ENCODE measurements at regions not wholly inside any gene's neighbourhood (a gene's known extent, or its start where the extent isn't known, plus 50 kb on each side); places are given as distances from the start of the nearest gene placed in this dataset.

DNA sequence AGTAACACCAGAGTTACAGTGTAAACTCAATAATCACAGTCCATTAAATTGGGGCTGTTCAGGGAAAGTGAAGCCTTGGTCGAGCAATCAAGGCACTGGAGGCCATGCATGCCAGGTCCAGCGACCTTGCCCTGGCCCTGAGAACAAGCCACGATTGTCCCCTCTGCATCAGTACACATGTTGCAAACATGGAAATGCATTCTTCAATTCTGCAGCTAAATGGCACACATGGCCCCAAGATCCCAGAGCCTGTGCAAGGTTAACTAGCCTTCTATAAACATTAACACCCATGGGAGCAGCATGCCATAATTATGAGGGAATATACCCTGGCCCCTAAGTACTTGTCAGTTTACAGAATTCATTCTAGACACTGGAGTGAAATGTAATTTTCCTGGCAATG, 204.7 kb downstream of the HS3ST3B1 start:
- H3K9me3 ChIP-seq (ENCODE audit: control insufficient read depth, insufficient read depth, low read length) = no peaks in the 10 kb centered on the region
- DNase-seq (ENCODE audit: low read depth, low spot score) = no peak
- CTCF ChIA-PET = no interaction called here

DNA sequence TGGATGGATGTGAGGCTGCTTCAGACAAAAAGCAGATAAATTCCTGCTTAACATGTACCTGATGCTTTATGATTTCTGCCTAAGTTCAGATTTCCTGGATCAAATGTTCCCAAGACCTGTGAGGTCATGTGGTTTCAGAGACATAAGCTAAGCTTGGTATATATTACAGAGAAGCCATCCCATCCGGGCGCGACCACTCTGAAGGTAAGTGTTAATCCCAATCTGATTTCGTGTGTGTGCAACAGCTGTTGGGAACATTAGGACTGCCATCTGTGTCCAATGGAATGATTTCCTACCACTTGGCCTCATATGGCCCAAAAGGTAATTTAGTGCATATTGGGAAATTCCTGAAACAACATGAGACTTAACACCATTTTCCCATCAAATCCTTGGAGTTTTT, 199.1 kb downstream of the HS3ST3B1 start:
- POLR2A ChIA-PET = no interaction called here
- TF ChIP-seq, protein P1, sequence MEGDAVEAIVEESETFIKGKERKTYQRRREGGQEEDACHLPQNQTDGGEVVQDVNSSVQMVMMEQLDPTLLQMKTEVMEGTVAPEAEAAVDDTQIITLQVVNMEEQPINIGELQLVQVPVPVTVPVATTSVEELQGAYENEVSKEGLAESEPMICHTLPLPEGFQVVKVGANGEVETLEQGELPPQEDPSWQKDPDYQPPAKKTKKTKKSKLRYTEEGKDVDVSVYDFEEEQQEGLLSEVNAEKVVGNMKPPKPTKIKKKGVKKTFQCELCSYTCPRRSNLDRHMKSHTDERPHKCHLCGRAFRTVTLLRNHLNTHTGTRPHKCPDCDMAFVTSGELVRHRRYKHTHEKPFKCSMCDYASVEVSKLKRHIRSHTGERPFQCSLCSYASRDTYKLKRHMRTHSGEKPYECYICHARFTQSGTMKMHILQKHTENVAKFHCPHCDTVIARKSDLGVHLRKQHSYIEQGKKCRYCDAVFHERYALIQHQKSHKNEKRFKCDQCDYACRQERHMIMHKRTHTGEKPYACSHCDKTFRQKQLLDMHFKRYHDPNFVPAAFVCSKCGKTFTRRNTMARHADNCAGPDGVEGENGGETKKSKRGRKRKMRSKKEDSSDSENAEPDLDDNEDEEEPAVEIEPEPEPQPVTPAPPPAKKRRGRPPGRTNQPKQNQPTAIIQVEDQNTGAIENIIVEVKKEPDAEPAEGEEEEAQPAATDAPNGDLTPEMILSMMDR (IDR thresholded peaks at IDR 0.05; ENCODE audit: low read depth, low read length) = no peak

More for the DNA sequence above, 204.7 kb downstream of the HS3ST3B1 start:
- TF ChIP-seq, protein P1 (IDR thresholded peaks at IDR 0.05; ENCODE audit: low read depth, low read length) = no peak
- Histone ChIP-seq H3K27me3 (ENCODE audit: control insufficient read depth, insufficient read depth, low read length) (no peaks in the 10 kb centered on the region), H3K27ac (ENCODE audit: low read depth, low read length) (no peak overlapping the region), H3K4me3 (ENCODE audit: low read depth, low read length) (no peak overlapping the region)
- POLR2A ChIA-PET = no interaction called here

DNA sequence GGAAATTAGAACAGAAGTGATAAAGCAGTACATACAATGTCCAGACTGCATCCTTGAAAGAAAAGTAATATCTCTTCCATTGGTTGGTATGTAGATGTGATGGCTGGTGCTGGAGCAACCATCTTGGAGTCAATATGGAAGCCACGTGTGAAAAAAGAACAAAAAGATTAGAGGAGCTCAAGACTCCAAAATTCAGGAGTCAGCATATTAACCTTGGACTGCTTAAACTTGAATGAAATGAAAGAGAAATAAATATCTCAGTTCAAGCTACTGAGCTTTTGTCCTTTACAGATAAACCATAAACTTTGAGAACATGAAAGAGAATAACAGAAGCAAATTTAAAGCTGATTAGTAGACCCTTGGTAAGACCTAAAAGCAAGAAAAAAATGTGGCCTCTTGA, 197.9 kb downstream of the HS3ST3B1 start:
- TF ChIP-seq, protein P1 (IDR thresholded peaks at IDR 0.05; ENCODE audit: low read depth, low read length) = no peak
- CTCF ChIA-PET = no interaction called here

More for the DNA sequence above, 199.1 kb downstream of the HS3ST3B1 start:
- H3K27me3 ChIP-seq (ENCODE audit: control insufficient read depth, insufficient read depth, low read length) = no peaks in the 10 kb centered on the region
- H3K9me3 ChIP-seq (ENCODE audit: control insufficient read depth, insufficient read depth, low read length) = no peaks in the 10 kb centered on the region
- CTCF ChIA-PET = interaction anchor here (0.6 kb wide), 2 partner anchors 33 to 1930 kb away, joined by 3 to 4 read pairs; no protein-coding TSS in a partner anchor
- H3K27ac ChIP-seq (ENCODE audit: low read depth, low read length) = no peak overlapping the region
- H3K4me3 ChIP-seq (ENCODE audit: low read depth, low read length) = no peak overlapping the region
- no peak for DNase-seq (ENCODE audit: low read depth, low spot score)

DNA sequence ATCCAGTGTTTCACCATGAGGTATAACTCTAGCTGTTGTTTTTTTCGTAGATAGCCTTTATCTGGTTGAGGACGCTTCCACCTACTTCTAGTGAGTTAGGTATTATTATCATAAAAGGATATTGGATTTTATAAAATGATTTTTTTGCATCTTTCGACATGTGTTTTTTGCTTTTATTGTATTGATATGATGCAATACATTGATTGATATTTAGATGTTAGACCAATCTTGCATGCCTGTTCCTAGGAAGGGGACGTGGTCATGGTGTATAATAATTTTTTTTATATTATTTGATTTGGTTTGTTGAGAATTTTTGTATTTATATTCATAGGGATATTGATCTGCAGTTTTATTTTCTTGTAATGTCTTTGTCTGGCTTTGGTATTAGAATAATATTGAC, 193.3 kb downstream of the HS3ST3B1 start:
- ChIA-PET CTCF (no interaction called here), POLR2A (no interaction called here)
- TF ChIP-seq, protein P1 (IDR thresholded peaks at IDR 0.05; ENCODE audit: low read depth, low read length) = no peak
- H3K4me3 ChIP-seq (ENCODE audit: low read depth, low read length) = no peak overlapping the region
- H3K9me3 ChIP-seq (ENCODE audit: control insufficient read depth, insufficient read depth, low read length) = no peaks in the 10 kb centered on the region
- DNase-seq (ENCODE audit: low read depth, low spot score) = no peak
- no peak overlapping the region for H3K27ac ChIP-seq (ENCODE audit: low read depth, low read length)
- peaks cover 2% of the 10 kb centered on the region for H3K27me3 ChIP-seq (ENCODE audit: control insufficient read depth, insufficient read depth, low read length)

More for the DNA sequence above, 197.9 kb downstream of the HS3ST3B1 start:
- peaks cover 2% of the 10 kb centered on the region for H3K27me3 ChIP-seq (ENCODE audit: control insufficient read depth, insufficient read depth, low read length)
- no peaks in the 10 kb centered on the region for H3K9me3 ChIP-seq (ENCODE audit: control insufficient read depth, insufficient read depth, low read length)
- DNase-seq (ENCODE audit: low read depth, low spot score) = no peak
- H3K4me3 ChIP-seq (ENCODE audit: low read depth, low read length) = no peak overlapping the region
- H3K27ac ChIP-seq (ENCODE audit: low read depth, low read length) = no peak overlapping the region
- POLR2A ChIA-PET = no interaction called here

DNA sequence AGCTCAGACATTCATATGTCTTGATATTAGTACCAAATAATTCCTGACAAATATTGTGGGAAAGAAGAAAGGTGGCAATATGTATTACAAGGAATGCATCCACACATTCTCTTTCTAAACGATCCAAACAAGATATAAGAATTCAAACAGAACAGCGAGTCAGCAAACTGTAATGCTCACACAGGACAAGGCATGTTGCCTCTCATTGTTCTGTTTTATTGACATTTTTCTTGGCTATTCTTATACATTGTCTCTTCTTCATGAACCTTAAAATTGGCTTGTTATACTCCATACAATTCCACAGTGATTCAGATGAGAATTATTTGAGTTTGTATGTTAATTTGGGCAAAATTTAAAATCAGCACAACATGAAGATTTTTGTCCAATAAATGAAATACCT, 189.1 kb downstream of the HS3ST3B1 start:
- DNase-seq (ENCODE audit: low read depth, low spot score) = no peak
- CTCF ChIA-PET = interaction anchor here (0.5 kb wide), 1 partner anchor 1458 kb away, joined by 4 read pairs; no protein-coding TSS in a partner anchor
- TF ChIP-seq, protein P1 (IDR thresholded peaks at IDR 0.05; ENCODE audit: low read depth, low read length) = no peak
- POLR2A ChIA-PET = no interaction called here
- H3K27me3 ChIP-seq (ENCODE audit: control insufficient read depth, insufficient read depth, low read length) = peaks cover 2% of the 10 kb centered on the region
- no peaks in the 10 kb centered on the region for H3K9me3 ChIP-seq (ENCODE audit: control insufficient read depth, insufficient read depth, low read length)
- H3K4me3 ChIP-seq (ENCODE audit: low read depth, low read length) = no peak overlapping the region
- H3K27ac ChIP-seq (ENCODE audit: low read depth, low read length) = no peak overlapping the region
